Stimulated activated CD4-positive, alpha-beta T cell treated with anti-CD3 and anti-CD28 coated beads, Interleukin-15, amount 100 ng/mL, for 24 hours (primary cell): ENCODE measurements at regions not wholly inside any gene's neighbourhood (a gene's known extent, or its start where the extent isn't known, plus 50 kb on each side); places are given as distances from the start of the nearest gene placed in this dataset.

ENCODE experiments used
- DNase-seq: peaks from one replicate; pipeline ENCODE4 v3.0.0-alpha.2; 2020

GRCh38 chr5:79868163-79868670, 122.8 kb downstream of the MTX3 start:
- no peak for DNase-seq

- DNase-seq: no peak
Measured at GRCh38 chr5:79865579-79865978, 125.5 kb downstream of the MTX3 start.

- DNase-seq: no peak
Measured at GRCh38 chr5:79864364-79864763, 126.7 kb downstream of the MTX3 start.

- no peak for DNase-seq
Measured at GRCh38 chr5:79859588-79859987, 131.5 kb downstream of the MTX3 start.

- DNase-seq: no peak
Measured at GRCh38 chr5:79858410-79858723, 132.7 kb downstream of the MTX3 start.

GRCh38 chr5:79857714-79858409, 133.2 kb downstream of the MTX3 start:
- DNase-seq: peak; percentile 86

GRCh38 chr5:79856456-79857055, 134.5 kb downstream of the MTX3 start:
- no peak for DNase-seq

GRCh38 chr5:79853676-79854418, 137.2 kb downstream of the MTX3 start:
- DNase-seq: peak; percentile 51

GRCh38 chr5:79853028-79853427, 138.0 kb downstream of the MTX3 start:
- no peak for DNase-seq

- DNase-seq: no peak
Measured at GRCh38 chr5:79851391-79851863, 139.6 kb downstream of the MTX3 start.

- DNase-seq: no peak
Measured at GRCh38 chr5:79850941-79851340, 140.1 kb downstream of the MTX3 start.

- no peak for DNase-seq
Measured at GRCh38 chr5:79850316-79850822, 140.7 kb downstream of the MTX3 start.

- DNase-seq: no peak
Measured at GRCh38 chr5:79849486-79850315, 141.4 kb downstream of the MTX3 start.
